Mucosa of descending colon (tissue), 3 donors: ENCODE measurements at regions not wholly inside any gene's neighbourhood (a gene's known extent, or its start where the extent isn't known, plus 50 kb on each side); places are given as distances from the start of the nearest gene placed in this dataset.

Experiments used
- ATAC-seq: fragments of 200-7000 bp; cut with Tn5 transposase; one replicate; pipeline ENCODE4 v1.9.1; 2020; ENCODE audit warnings: mild to moderate bottlenecking, moderate library complexity
- DNase-seq, 3 donors: peaks; one replicate each; pipeline ENCODE4 v3.0.0-alpha.2; 2020
- H3K36me3 ChIP-seq: fragments of 200-600 bp; one replicate; pipeline ENCODE4 v1.8.0; 2021; ENCODE audit warnings: low read depth, mild to moderate bottlenecking
- H3K4me1 ChIP-seq: fragments of 200-600 bp; one replicate; pipeline ENCODE4 v1.8.0; 2021; ENCODE audit warnings: low read depth, mild to moderate bottlenecking
- H3K4me3 ChIP-seq: fragments of 200-600 bp; one replicate; pipeline ENCODE4 v1.8.0; 2021; ENCODE audit warnings: mild to moderate bottlenecking
- H3K9me3 ChIP-seq: fragments of 200-600 bp; one replicate; pipeline ENCODE4 v1.8.0; 2021; ENCODE audit warnings: mild to moderate bottlenecking
- intact Hi-C, 2 donors: fragments of 100-400 bp; cut with DNase I in 1 of 2; cut with micrococcal nuclease in 1 of 2; formaldehyde crosslinking; loops; one replicate each; pipeline versions ENCODE4 v1.11.0 to v1.11.1; 2022; cut with DNase I, micrococcal nuclease
- TF ChIP-seq, protein P1 (sequence below): fragments of 200-600 bp; IDR thresholded peaks from one replicate; pipeline ENCODE4 v1.8.0; 2022; ENCODE audit warnings: antibody characterized with exemption, mild to moderate bottlenecking
- donor health status: DM: no; HTN: no; CAD: no; lungs with moderate emphysema.
- donor health status: DM: no; HTN: no; CAD: no.
- donor health status: DM: no; HTN: yes; CAD: no.

DNA sequence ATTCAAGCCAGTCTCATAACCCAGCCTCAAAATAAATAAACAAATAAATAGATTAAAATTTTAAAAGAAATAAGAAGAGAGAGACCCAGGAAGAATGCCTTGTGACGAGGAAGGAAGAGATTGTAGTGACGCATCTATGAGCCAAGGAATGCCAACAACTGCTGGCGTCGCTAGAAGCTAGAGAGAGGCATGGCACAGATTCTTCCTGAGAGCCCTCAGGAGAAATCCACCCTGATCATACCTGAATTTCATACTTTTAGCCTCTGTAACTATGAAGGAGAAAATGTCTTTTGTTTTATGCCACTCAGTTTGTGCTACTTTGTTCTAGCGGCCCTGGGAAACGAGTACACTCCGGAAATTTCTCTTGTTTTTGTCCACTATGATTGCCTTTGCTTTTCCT lies 103.9 kb downstream of the C9orf50 start:
- no peak for DNase-seq
- no peak for ATAC-seq

DNA sequence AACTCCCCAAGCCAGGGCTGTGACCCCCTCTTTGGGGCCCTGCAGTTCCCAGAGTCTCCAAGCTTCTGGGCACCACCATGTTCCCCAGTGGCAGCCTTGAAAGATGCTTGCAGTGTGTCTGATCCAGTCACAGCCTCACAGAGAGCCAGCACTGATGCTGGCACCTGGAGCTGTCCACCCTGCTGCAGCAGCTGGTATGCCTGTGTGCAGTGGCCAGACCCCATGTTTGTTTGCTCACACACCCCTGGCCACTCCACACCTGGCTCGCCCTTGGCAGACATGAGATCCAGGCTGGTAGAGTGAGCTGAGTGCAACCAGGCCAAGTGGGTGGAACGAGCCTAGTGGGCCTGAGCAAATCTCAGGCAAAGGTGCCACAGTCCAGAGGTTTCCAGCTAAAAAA lies 106.0 kb downstream of the C9orf50 start:
- TF ChIP-seq, protein P1, sequence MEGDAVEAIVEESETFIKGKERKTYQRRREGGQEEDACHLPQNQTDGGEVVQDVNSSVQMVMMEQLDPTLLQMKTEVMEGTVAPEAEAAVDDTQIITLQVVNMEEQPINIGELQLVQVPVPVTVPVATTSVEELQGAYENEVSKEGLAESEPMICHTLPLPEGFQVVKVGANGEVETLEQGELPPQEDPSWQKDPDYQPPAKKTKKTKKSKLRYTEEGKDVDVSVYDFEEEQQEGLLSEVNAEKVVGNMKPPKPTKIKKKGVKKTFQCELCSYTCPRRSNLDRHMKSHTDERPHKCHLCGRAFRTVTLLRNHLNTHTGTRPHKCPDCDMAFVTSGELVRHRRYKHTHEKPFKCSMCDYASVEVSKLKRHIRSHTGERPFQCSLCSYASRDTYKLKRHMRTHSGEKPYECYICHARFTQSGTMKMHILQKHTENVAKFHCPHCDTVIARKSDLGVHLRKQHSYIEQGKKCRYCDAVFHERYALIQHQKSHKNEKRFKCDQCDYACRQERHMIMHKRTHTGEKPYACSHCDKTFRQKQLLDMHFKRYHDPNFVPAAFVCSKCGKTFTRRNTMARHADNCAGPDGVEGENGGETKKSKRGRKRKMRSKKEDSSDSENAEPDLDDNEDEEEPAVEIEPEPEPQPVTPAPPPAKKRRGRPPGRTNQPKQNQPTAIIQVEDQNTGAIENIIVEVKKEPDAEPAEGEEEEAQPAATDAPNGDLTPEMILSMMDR = no peak
- no peak for ATAC-seq
- intact Hi-C loops = no loop called here

More for the DNA sequence above, 103.9 kb downstream of the C9orf50 start:
- intact Hi-C loops = no loop called here
- Histone ChIP-seq H3K4me1 (no peaks in the 10 kb centered on the region), H3K36me3 (no peaks in the 10 kb centered on the region), H3K9me3 (peaks cover 21% of the 10 kb centered on the region), H3K4me3 (no peak overlapping the region)
- TF ChIP-seq, protein P1 = no peak

DNA sequence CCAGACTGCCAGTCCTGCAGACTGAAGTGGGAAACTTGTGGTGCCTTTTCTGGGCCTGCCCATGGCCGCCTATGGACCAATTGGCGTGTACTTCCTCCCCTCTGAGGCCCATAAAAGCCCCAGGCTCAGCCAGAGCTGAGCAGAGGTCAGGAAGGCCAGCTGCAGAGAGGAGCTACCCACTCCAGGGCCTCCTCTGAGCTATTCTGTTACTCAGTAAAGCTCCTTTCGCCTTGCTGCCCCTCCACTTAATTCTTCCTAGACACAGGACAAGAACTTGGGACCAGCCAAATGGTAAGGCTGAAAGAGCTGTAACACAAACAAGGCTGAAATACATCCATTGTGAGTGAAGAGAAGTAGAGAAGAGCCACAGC lies 106.4 kb downstream of the C9orf50 start:
- intact Hi-C loops = no loop called here
- no peaks in the 10 kb centered on the region for H3K36me3 ChIP-seq
- H3K4me1 ChIP-seq = no peaks in the 10 kb centered on the region
- H3K9me3 ChIP-seq = peaks cover 21% of the 10 kb centered on the region
- DNase-seq (no peak), ATAC-seq (no peak)
- H3K4me3 ChIP-seq = no peak overlapping the region
- TF ChIP-seq, protein P1 = no peak

More for the DNA sequence above, 106.0 kb downstream of the C9orf50 start:
- DNase-seq = peak in 1 of 3 donors; percentile 13
- no peak overlapping the region for H3K4me3 ChIP-seq
- no peaks in the 10 kb centered on the region for H3K36me3 ChIP-seq
- peaks cover 21% of the 10 kb centered on the region for H3K9me3 ChIP-seq
- H3K4me1 ChIP-seq = no peaks in the 10 kb centered on the region

DNA sequence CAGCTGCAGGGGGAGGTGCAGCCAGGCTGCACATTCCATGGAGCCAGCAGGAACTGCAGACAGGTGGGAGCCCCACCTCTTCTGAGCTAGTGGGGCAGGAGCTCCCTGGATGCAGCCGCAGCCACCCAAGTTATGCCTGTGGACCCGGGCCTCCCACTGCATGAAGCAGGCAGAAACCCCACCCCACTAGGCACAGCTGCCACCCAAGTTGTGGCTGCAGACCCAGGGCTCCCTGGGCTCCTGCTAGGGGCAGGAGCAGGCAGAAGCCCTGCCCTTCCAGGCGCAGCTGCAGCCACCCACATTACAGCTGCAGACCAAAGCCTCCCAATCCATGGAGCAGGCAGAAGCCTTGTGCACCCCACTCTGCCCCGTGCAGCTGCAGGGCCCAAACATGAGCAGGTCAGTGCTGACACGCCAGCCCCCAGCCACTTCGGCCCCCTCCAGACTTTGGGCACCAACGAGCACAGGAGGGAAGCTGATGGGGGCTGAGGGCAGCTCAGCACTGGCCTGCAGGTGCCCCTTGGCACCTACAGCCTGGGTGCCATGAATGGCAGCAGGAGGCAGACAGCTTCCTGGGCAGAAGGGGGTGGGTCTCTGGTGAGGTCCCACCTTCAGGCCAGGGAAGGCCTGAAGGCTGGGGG lies 106.9 kb downstream of the C9orf50 start:
- H3K4me1 ChIP-seq = no peaks in the 10 kb centered on the region

DNA sequence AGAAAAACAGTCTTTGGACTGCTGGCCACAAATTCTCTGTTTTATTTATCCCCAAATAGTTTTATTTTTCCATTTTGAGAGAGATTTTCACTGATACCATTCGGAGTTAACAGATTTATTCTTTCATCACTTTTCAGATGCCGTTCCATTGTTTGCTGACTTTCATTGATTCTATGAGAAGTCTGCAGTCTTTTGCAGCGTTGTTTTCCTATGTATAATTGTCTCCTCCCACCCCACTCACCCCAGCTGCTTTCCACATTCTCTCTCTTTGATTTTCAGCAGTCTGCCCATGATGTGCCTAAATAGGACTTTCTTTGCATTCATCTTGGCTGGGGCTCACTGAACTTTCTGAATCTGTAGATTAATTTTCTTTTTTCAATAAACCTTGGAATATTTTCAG lies 107.6 kb downstream of the C9orf50 start:
- Histone ChIP-seq H3K4me3 (no peak overlapping the region), H3K36me3 (no peaks in the 10 kb centered on the region), H3K4me1 (no peaks in the 10 kb centered on the region), H3K9me3 (peaks cover 18% of the 10 kb centered on the region)
- DNase-seq = no peak
- intact Hi-C loops = no loop called here
- no peak for ATAC-seq
- TF ChIP-seq, protein P1 = no peak

More for the DNA sequence above, 106.9 kb downstream of the C9orf50 start:
- DNase-seq (no peak), ATAC-seq (no peak)
- H3K9me3 ChIP-seq = peaks cover 21% of the 10 kb centered on the region
- no peaks in the 10 kb centered on the region for H3K36me3 ChIP-seq
- no peak overlapping the region for H3K4me3 ChIP-seq
- TF ChIP-seq, protein P1 = no peak
- intact Hi-C loops = no loop called here
